HTR-8/SVneo (cell line): ENCODE measurements at regions not wholly inside any gene's neighbourhood (a gene's known extent, or its start where the extent isn't known, plus 50 kb on each side); places are given as distances from the start of the nearest gene placed in this dataset.
"Not testable (repeated sequence)": the region's sequence is repeated elsewhere in the genome, so short reads cannot be mapped to it uniquely, and the experiment has no call there.

Source experiments
- DNase-seq: peaks from one replicate; pipeline ENCODE4 v3.0.0; 2011; ENCODE audit warnings: low spot score, mixed read lengths; ENCODE audit not compliant: insufficient read length
- FAIRE-seq: peaks from 2 replicates; lab custom pipeline; 2011; peaks lifted over from hg19 to GRCh38; lab: Jason Lieb, UNC

GRCh38 chr14:86333493-86333892 is 803.5 kb downstream of the FLRT2 start:
- FAIRE-seq (no peak), DNase-seq (no peak)

- no peak for DNase-seq
These were observed 801.4 kb downstream of the FLRT2 start for GRCh38 chr14:86331341-86331740.

GRCh38 chr14:86321151-86321550 is 791.2 kb downstream of the FLRT2 start:
- no peak for FAIRE-seq
- DNase-seq: no peak

More at GRCh38 chr14:86331341-86331740, 801.4 kb downstream of the FLRT2 start:
- no peak for FAIRE-seq

GRCh38 chr14:86312154-86312665 is 782.3 kb downstream of the FLRT2 start:
- FAIRE-seq, DNase-seq: not testable (repeated sequence)

GRCh38 chr14:86311151-86311550 is 781.2 kb downstream of the FLRT2 start:
- FAIRE-seq: no peak

GRCh38 chr14:86310611-86311010 is 780.7 kb downstream of the FLRT2 start:
- no peak for DNase-seq
- no peak for FAIRE-seq

More at GRCh38 chr14:86311151-86311550, 781.2 kb downstream of the FLRT2 start:
- DNase-seq: no peak

- peak; percentile 95 for FAIRE-seq
- no peak for DNase-seq
These were observed 780.2 kb downstream of the FLRT2 start for GRCh38 chr14:86310148-86310547.

GRCh38 chr14:86305058-86305457 is 775.1 kb downstream of the FLRT2 start:
- no peak for DNase-seq
- FAIRE-seq: no peak

- DNase-seq (no peak), FAIRE-seq (no peak)
These were observed 770.0 kb downstream of the FLRT2 start for GRCh38 chr14:86299994-86300393.

GRCh38 chr14:86296173-86296572 is 766.2 kb downstream of the FLRT2 start:
- DNase-seq: no peak
- FAIRE-seq: no peak

- no peak for FAIRE-seq
- DNase-seq: no peak
These were observed 758.4 kb downstream of the FLRT2 start for GRCh38 chr14:86288336-86288735.

GRCh38 chr14:86279405-86279804 is 749.5 kb downstream of the FLRT2 start:
- no peak for FAIRE-seq
- no peak for DNase-seq

- FAIRE-seq (no peak), DNase-seq (no peak)
These were observed 728.0 kb downstream of the FLRT2 start for GRCh38 chr14:86257973-86258372.

- no peak for DNase-seq
These were observed 713.2 kb downstream of the FLRT2 start for GRCh38 chr14:86243158-86243557.

GRCh38 chr14:86237733-86238132 is 707.8 kb downstream of the FLRT2 start:
- DNase-seq (no peak), FAIRE-seq (no peak)

More at GRCh38 chr14:86243158-86243557, 713.2 kb downstream of the FLRT2 start:
- FAIRE-seq: no peak

- DNase-seq (no peak), FAIRE-seq (no peak)
These were observed 691.8 kb downstream of the FLRT2 start for GRCh38 chr14:86221755-86222154.

GRCh38 chr14:86221000-86221399 is 691.1 kb downstream of the FLRT2 start:
- DNase-seq (no peak), FAIRE-seq (no peak)

- no peak for FAIRE-seq
- no peak for DNase-seq
These were observed 687.6 kb downstream of the FLRT2 start for GRCh38 chr14:86217523-86217922.

GRCh38 chr14:86203843-86204242 is 673.9 kb downstream of the FLRT2 start:
- DNase-seq: no peak
- FAIRE-seq: no peak

- no peak for DNase-seq
- no peak for FAIRE-seq
These were observed 666.5 kb downstream of the FLRT2 start for GRCh38 chr14:86196471-86196870.

- no peak for FAIRE-seq
- DNase-seq: no peak
These were observed 663.8 kb downstream of the FLRT2 start for GRCh38 chr14:86193756-86194155.

GRCh38 chr14:86179980-86180379 is 650.0 kb downstream of the FLRT2 start:
- FAIRE-seq: no peak
- DNase-seq: no peak

GRCh38 chr14:86168371-86168770 is 638.4 kb downstream of the FLRT2 start:
- FAIRE-seq (no peak), DNase-seq (no peak)
